GM12878 (cell line): ENCODE measurements at regions not wholly inside any gene's neighbourhood (a gene's known extent, or its start where the extent isn't known, plus 50 kb on each side); places are given as distances from the start of the nearest gene placed in this dataset.

ENCODE experiments used
- ATAC-seq: fragments of 200-7000 bp; cut with Tn5 transposase; 3 replicates; pipeline ENCODE4 v1.9.1; 2020; ENCODE audit warnings: mild to moderate bottlenecking, moderate library complexity
- BruUV-seq: library from RNA; stranded (reverse); fragments of 400-500 nt; replicated peaks from 2 replicates; lab custom pipeline; 2021; lab: Mats Ljungman, UMichigan
- CTCF ChIA-PET: fragments of 300-600 bp; sonication (Branson Sonifier 250); formaldehyde crosslinking; extraction: SDS; loops from one replicate; lab custom pipeline; 2021; ENCODE audit warnings: inconsistent platforms; lab: Yijun Ruan, JAX
- POLR2A ChIA-PET: fragments of 350-600 bp; formaldehyde crosslinking; extraction: SDS; loops from one replicate; lab custom pipeline; 2021; ENCODE audit warnings: inconsistent platforms; lab: Charles Lee
- RAD21 ChIA-PET: fragments of 300-600 bp; sonication (Branson Sonifier 250); formaldehyde crosslinking; loops from one replicate; lab custom pipeline; 2023; ENCODE audit warnings: antibody characterized with exemption; ENCODE audit not compliant: unreplicated experiment; lab: Charles Lee
- SMC1A ChIA-PET: fragments of 300-600 bp; sonication (Branson Sonifier 250); formaldehyde crosslinking; loops from one replicate; lab custom pipeline; 2023; ENCODE audit not compliant: unreplicated experiment, uncharacterized antibody; lab: Charles Lee
- DNase-seq: peaks from one replicate; pipeline ENCODE4 v3.0.0-alpha.2; 2011; ENCODE audit warnings: low read depth, low spot score
- FAIRE-seq: peaks from 3 replicates; lab custom pipeline; 2011; peaks lifted over from hg19 to GRCh38; lab: Jason Lieb, UNC
- H2AFZ ChIP-seq: 2 replicates; pipeline ENCODE4 v1.6.0; 2011; ENCODE audit warnings: low read depth, low read length, control low read depth; ENCODE audit not compliant: control insufficient read depth
- H3K27ac ChIP-seq: 2 replicates; pipeline ENCODE4 v1.5.1; 2011; ENCODE audit warnings: control low read depth; ENCODE audit not compliant: control insufficient read depth, insufficient read depth
- H3K27me3 ChIP-seq, 2 experiments: replicated peaks in 1 of 2; 2 replicates each; pipeline versions ENCODE4 v1.6.0 to v1.6.1; 2011; ENCODE audit warnings: low read length in 1 of 2; ENCODE audit not compliant: control insufficient read depth in 2 of 2, insufficient read depth in 2 of 2
- H3K36me3 ChIP-seq, 2 experiments: 2 replicates each; pipeline ENCODE4 v1.5.1; 2011; ENCODE audit warnings: low read length in 1 of 2; ENCODE audit not compliant: control insufficient read depth in 2 of 2, insufficient read depth in 2 of 2
- H3K4me1 ChIP-seq: 2 replicates; pipeline ENCODE4 v1.6.1; 2011; ENCODE audit warnings: mild to moderate bottlenecking, low read length, moderate library complexity, mixed read lengths; ENCODE audit not compliant: control insufficient read depth, insufficient read depth
- H3K4me2 ChIP-seq: 2 replicates; pipeline ENCODE4 v1.6.0; 2011; ENCODE audit warnings: control low read depth; ENCODE audit not compliant: control insufficient read depth, insufficient read depth
- H3K4me3 ChIP-seq: fragments of 200-600 bp; sonication (generic); 2 replicates; pipeline ENCODE4 v1.5.1; 2016
- H3K79me2 ChIP-seq: 2 replicates; pipeline ENCODE4 v1.6.0; 2011; ENCODE audit warnings: low read length; ENCODE audit not compliant: control insufficient read depth, insufficient read depth
- H3K9ac ChIP-seq: 2 replicates; pipeline ENCODE4 v1.8.0; 2011; ENCODE audit warnings: low read length, control low read depth, mixed read lengths; ENCODE audit not compliant: control insufficient read depth, insufficient read depth
- H3K9me3 ChIP-seq: replicated peaks from 3 replicates; pipeline ENCODE4 v1.5.1; 2011; ENCODE audit warnings: mild to moderate bottlenecking, low read length; ENCODE audit not compliant: control insufficient read depth, insufficient read depth
- H4K20me1 ChIP-seq: 2 replicates; pipeline ENCODE4 v1.6.0; 2011; ENCODE audit not compliant: control insufficient read depth, insufficient read depth
- BCLAF1 ChIP-seq: fragments of 450-650 bp; IDR thresholded peaks from 2 replicates; pipeline ENCODE4 v1.6.1; 2017; ENCODE audit warnings: antibody characterized with exemption, mild to moderate bottlenecking, moderate library complexity
- BHLHE40 ChIP-seq, 2 experiments: fragments of 450-650 bp in 1 of 2; IDR thresholded peaks; 2 replicates each; pipeline ENCODE4 v1.6.1; 2011 to 2017; ENCODE audit warnings: low read depth in 2 of 2, borderline replicate concordance in 1 of 2, improper control_type of control experiment in 1 of 2, low read length in 1 of 2, mild to moderate bottlenecking in 1 of 2
- CTCF ChIP-seq, 3 experiments: IDR thresholded peaks in 2 of 3; conservative IDR thresholded peaks in 1 of 3; 2 replicates each; pipeline ENCODE4 v1.5.1; 2011; ENCODE audit warnings: low read depth in 3 of 3, low read length in 3 of 3, mild to moderate bottlenecking in 3 of 3, control low read depth in 2 of 3, moderate library complexity in 2 of 3, inconsistent platforms in 1 of 3, mixed read lengths in 1 of 3; ENCODE audit not compliant: control insufficient read depth in 2 of 3, insufficient read depth in 1 of 3; ENCODE audit errors: extremely low read depth in 1 of 3
- MAX ChIP-seq: IDR thresholded peaks from 2 replicates; pipeline ENCODE4 v1.6.1; 2012; ENCODE audit warnings: low read depth, low read length, improper control_type of control experiment
- PAX8 ChIP-seq: fragments of 450-650 bp; IDR thresholded peaks from 2 replicates; pipeline ENCODE4 v1.6.1; 2017; ENCODE audit warnings: mild to moderate bottlenecking, moderate library complexity
- POU2F2 ChIP-seq: IDR thresholded peaks from 3 replicates; pipeline ENCODE4 v1.6.1; 2011; ENCODE audit warnings: low read depth, mild to moderate bottlenecking, low read length, borderline replicate concordance
- RAD21 ChIP-seq: IDR thresholded peaks from 2 replicates; pipeline ENCODE4 v1.6.1; 2011; ENCODE audit warnings: mild to moderate bottlenecking, low read depth, low read length, moderate library complexity; ENCODE audit not compliant: insufficient read depth
- RELA ChIP-seq: fragments of 450-650 bp; IDR thresholded peaks from 2 replicates; pipeline ENCODE4 v1.8.0; 2014; ENCODE audit warnings: borderline replicate concordance; ENCODE audit not compliant: partially characterized antibody
- SMARCA5 ChIP-seq: fragments of 450-650 bp; IDR thresholded peaks from 2 replicates; pipeline ENCODE4 v1.6.1; 2017; ENCODE audit warnings: mild to moderate bottlenecking
- SMC3 ChIP-seq: IDR thresholded peaks from 2 replicates; pipeline ENCODE4 v1.6.1; 2011; ENCODE audit warnings: low read length, improper control_type of control experiment, borderline replicate concordance
- SUZ12 ChIP-seq: fragments of 200-600 bp; sonication (generic); IDR thresholded peaks from one replicate; pipeline ENCODE4 v1.6.1; 2018; ENCODE audit warnings: antibody characterized with exemption, mild to moderate bottlenecking; ENCODE audit not compliant: unreplicated experiment
- TCF3 ChIP-seq: IDR thresholded peaks from 2 replicates; pipeline ENCODE4 v1.6.1; 2012; ENCODE audit warnings: low read depth, mild to moderate bottlenecking, low read length, borderline replicate concordance; ENCODE audit not compliant: insufficient read depth
- YY1 ChIP-seq: IDR thresholded peaks from 2 replicates; pipeline ENCODE4 v1.6.1; 2011; ENCODE audit warnings: low read depth, mild to moderate bottlenecking, low read length
- ZNF274 ChIP-seq: IDR thresholded peaks from one replicate; pipeline ENCODE4 v1.8.0; 2011; ENCODE audit not compliant: insufficient read length, insufficient read depth
- WGBS: methylation state at CpG from one replicate; pipeline ENCODE4 v1.1.6; 2016; ENCODE audit warnings: low lambda C conversion rate; ENCODE audit not compliant: insufficient replicate concordance, insufficient coverage; ENCODE audit errors: missing lambda C conversion rate; 5-methylcytosine and 5-hydroxymethylcytosine counted together
- in situ Hi-C: fragments of 300-500 bp; cut with MboI; formaldehyde crosslinking; loops from 9 replicates; pipeline ENCODE4 v1.14.3; 2018; ENCODE audit warnings: mixed read lengths
- intact Hi-C: fragments of 100-400 bp; cut with micrococcal nuclease; formaldehyde crosslinking; loops from one replicate; pipeline ENCODE4 v1.14.2; 2022; ENCODE audit not compliant: unreplicated experiment

- Histone ChIP-seq H4K20me1 (no peaks in the 10 kb centered on the region), H3K4me1 (no peaks in the 10 kb centered on the region), H3K27ac (no peak overlapping the region), H3K36me3 (no peaks in the 10 kb centered on the region), H3K9ac (no peak overlapping the region), H3K4me2 (peak overlapping the region; percentile 43), H3K4me3 (peak overlapping the region; percentile 23; the same call in 1 of the 2 replicates)
- WGBS, result 19% methylated on average over 26 of the region's 62 CpGs
- in situ Hi-C loops (loop anchor here (5.0 kb wide), 1 partner anchor 159 kb away; no protein-coding TSS in a partner anchor), intact Hi-C loops (loop anchor here (1.0 kb wide), 2 partner anchors 157 to 174 kb away; no protein-coding TSS in a partner anchor)
- ATAC-seq (peak; percentile 97), FAIRE-seq (no peak)
- SMC1A ChIA-PET, result interaction anchor here (0.6 to 4.3 kb wide), 15 partner anchors 13 to 184 kb away, joined by 3 to 31 read pairs (median 4); no protein-coding TSS in a partner anchor
- no peak for TF ChIP-seq SMARCA5
- TF ChIP-seq SUZ12, result peak; percentile 68
- TF ChIP-seq PAX8, result no peak
- peak; percentile 28; the same call in 1 of the 3 replicates for TF ChIP-seq POU2F2
- TF ChIP-seq MAX, result 0 out of 2 replicates have a peak, but pooled peaks have one; percentile 27
- TF ChIP-seq YY1, result peak; percentile 55; the same call in 1 of the 2 replicates
- no peak for TF ChIP-seq BCLAF1
- no peak for TF ChIP-seq ZNF274
- TF ChIP-seq BHLHE40 (IDR thresholded peaks at IDR 0.05; ENCODE audit: borderline replicate concordance in 1 of 2, low read depth in 2 of 2, low read length in 1 of 2), result peak in 1 of 2 experiments; percentile 44; a peak in 1 of 4 replicates
- TF ChIP-seq RELA, result no peak
- TF ChIP-seq CTCF (IDR thresholded peaks at IDR 0.05 in 2 of 3, conservative IDR thresholded peaks at IDR 0.05 in 1 of 3; ENCODE audit: control insufficient read depth in 2 of 3, extremely low read depth in 1 of 3, insufficient read depth in 1 of 3, low read depth in 3 of 3, low read length in 3 of 3), result peak; percentile 65 to 87 (median 85)
- peak; percentile 80 for TF ChIP-seq RAD21
- 0 out of 2 replicates have a peak, but pooled peaks have one; percentile 9 for TF ChIP-seq TCF3
- TF ChIP-seq SMC3, result peak; percentile 82
- TF ChIP-seq, all 136 proteins: peak for 9
- Histone ChIP-seq H3K9me3 (no peaks in the 10 kb centered on the region), H2AFZ (peak overlapping the region; percentile 46), H3K79me2 (no peaks in the 10 kb centered on the region), H3K27me3 (peaks cover 7 to 11% of the 10 kb centered on the region in 2 experiments)
- ChIA-PET RAD21 (interaction anchor here (0.6 to 3.9 kb wide), 15 partner anchors 21 to 260 kb away, joined by 3 to 41 read pairs (median 4); no protein-coding TSS in a partner anchor), CTCF (interaction anchor here (0.6 to 6.7 kb wide), 23 partner anchors 9 to 238 kb away, joined by 3 to 93 read pairs (median 4); no protein-coding TSS in a partner anchor), POLR2A (no interaction called here)
- BruUV-seq, result no TSS peak
- DNase-seq, result no peak
Measured at GRCh38 chr14:96741151-96741977, 55.8 kb upstream of the VRK1 start.
